ENCODE measurements at regions not wholly inside any gene's neighbourhood (a gene's known extent, or its start where the extent isn't known, plus 50 kb on each side); places are given as distances from the start of the nearest gene placed in this dataset.

GRCh38 chr5:147162740-147163139 lies 72.1 kb upstream of the STK32A start:
- BruUV-seq (replicated peaks): no TSS peak
- Histone ChIP-seq H3K4me2 (ENCODE audit: low read length) (no peak overlapping the region), H3K27ac (ENCODE audit: low read length) (no peak overlapping the region), H3K79me2 (ENCODE audit: low read length) (no peaks in the 10 kb centered on the region), H3K27me3 (ENCODE audit: low read length) (no peaks in the 10 kb centered on the region; the same call in 1 of the 2 replicates), H3F3A (ENCODE audit: low read length, unreplicated experiment) (no peaks in the 10 kb centered on the region), H2AFZ (ENCODE audit: low read length) (no peak overlapping the region), H3K9me2 (replicated peaks; ENCODE audit: low read length) (no peaks in the 10 kb centered on the region), H3K9ac (ENCODE audit: low read length) (no peak overlapping the region), H3K4me1 (ENCODE audit: insufficient read depth, low read length) (no peaks in the 10 kb centered on the region), H3K4me3 (ENCODE audit: low read length) (no peak overlapping the region), H3K9me3 (ENCODE audit: low read length) (no peaks in the 10 kb centered on the region), H4K20me1 (ENCODE audit: low read length) (no peaks in the 10 kb centered on the region), H3K36me3 (ENCODE audit: low read depth, low read length) (no peaks in the 10 kb centered on the region)
- ChIA-PET CTCF (interaction anchor here (0.5 kb wide), 1 partner anchor 207 kb away, joined by 3 read pairs; no protein-coding TSS in a partner anchor), POLR2A (ENCODE audit: unreplicated experiment) (no interaction called here)
- intact Hi-C loops (cut with micrococcal nuclease): no loop called here
- no peak for DNase-seq
- TF ChIP-seq EZH2phosphoT487 (IDR thresholded peaks at IDR 0.05; ENCODE audit: borderline replicate concordance, low read length) (no peak), CTCF (conservative IDR thresholded peaks at IDR 0.05; ENCODE audit: low read depth, low read length) (no peak), EZH2 (IDR thresholded peaks at IDR 0.05; ENCODE audit: low read length, unreplicated experiment) (no peak)
- no peak for ATAC-seq

- Histone ChIP-seq H3K9me2 (replicated peaks; ENCODE audit: low read length) (no peaks in the 10 kb centered on the region), H3K4me1 (ENCODE audit: insufficient read depth, low read length) (no peaks in the 10 kb centered on the region), H3K9ac (ENCODE audit: low read length) (no peak overlapping the region), H3K27me3 (ENCODE audit: low read length) (no peaks in the 10 kb centered on the region), H3F3A (ENCODE audit: low read length, unreplicated experiment) (no peaks in the 10 kb centered on the region), H3K4me3 (ENCODE audit: low read length) (no peak overlapping the region), H3K9me3 (ENCODE audit: low read length) (no peaks in the 10 kb centered on the region), H3K36me3 (ENCODE audit: low read depth, low read length) (no peaks in the 10 kb centered on the region), H3K4me2 (ENCODE audit: low read length) (no peak overlapping the region), H3K27ac (ENCODE audit: low read length) (no peak overlapping the region), H4K20me1 (ENCODE audit: low read length) (no peaks in the 10 kb centered on the region), H2AFZ (ENCODE audit: low read length) (no peak overlapping the region), H3K79me2 (ENCODE audit: low read length) (no peaks in the 10 kb centered on the region)
- POLR2A ChIA-PET (ENCODE audit: unreplicated experiment): no interaction called here
- intact Hi-C loops (cut with micrococcal nuclease): no loop called here
- CTCF ChIA-PET: no interaction called here
- BruUV-seq (replicated peaks): no TSS peak
- DNase-seq: no peak
- TF ChIP-seq CTCF (conservative IDR thresholded peaks at IDR 0.05; ENCODE audit: low read depth, low read length) (no peak), EZH2phosphoT487 (IDR thresholded peaks at IDR 0.05; ENCODE audit: borderline replicate concordance, low read length) (no peak), EZH2 (IDR thresholded peaks at IDR 0.05; ENCODE audit: low read length, unreplicated experiment) (no peak)
- ATAC-seq: no peak
These were observed 67.3 kb upstream of the STK32A start for GRCh38 chr5:147167529-147167928.

- TF ChIP-seq EZH2 (IDR thresholded peaks at IDR 0.05; ENCODE audit: low read length, unreplicated experiment) (no peak), EZH2phosphoT487 (IDR thresholded peaks at IDR 0.05; ENCODE audit: borderline replicate concordance, low read length) (no peak), CTCF (conservative IDR thresholded peaks at IDR 0.05; ENCODE audit: low read depth, low read length) (no peak)
- no TSS peak for BruUV-seq (replicated peaks)
- Histone ChIP-seq H3K27me3 (ENCODE audit: low read length) (no peaks in the 10 kb centered on the region), H4K20me1 (ENCODE audit: low read length) (no peaks in the 10 kb centered on the region), H3K9me3 (ENCODE audit: low read length) (no peaks in the 10 kb centered on the region), H3K9me2 (replicated peaks; ENCODE audit: low read length) (no peaks in the 10 kb centered on the region), H2AFZ (ENCODE audit: low read length) (no peak overlapping the region), H3K27ac (ENCODE audit: low read length) (no peak overlapping the region), H3K79me2 (ENCODE audit: low read length) (no peaks in the 10 kb centered on the region), H3F3A (ENCODE audit: low read length, unreplicated experiment) (no peaks in the 10 kb centered on the region), H3K4me2 (ENCODE audit: low read length) (no peak overlapping the region), H3K4me1 (ENCODE audit: insufficient read depth, low read length) (no peaks in the 10 kb centered on the region), H3K9ac (ENCODE audit: low read length) (no peak overlapping the region), H3K36me3 (ENCODE audit: low read depth, low read length) (no peaks in the 10 kb centered on the region), H3K4me3 (ENCODE audit: low read length) (no peak overlapping the region)
- DNase-seq (no peak), ATAC-seq (no peak)
- CTCF ChIA-PET: no interaction called here
- POLR2A ChIA-PET (ENCODE audit: unreplicated experiment): no interaction called here
- intact Hi-C loops (cut with micrococcal nuclease): no loop called here
These were observed 66.1 kb upstream of the STK32A start for GRCh38 chr5:147168578-147169327.

All from PC-3 (cell line).